NCI-H526 (cell line): ENCODE measurements at regions not wholly inside any gene's neighbourhood (a gene's known extent, or its start where the extent isn't known, plus 50 kb on each side); places are given as distances from the start of the nearest gene placed in this dataset.
"Not testable (repeated sequence)": the region's sequence is repeated elsewhere in the genome, so short reads cannot be mapped to it uniquely, and the experiment has no call there.

ENCODE experiments used
- DNase-seq, 2 experiments: peaks; one replicate each; lab custom pipeline; 2025; lab: John Stamatoyannopoulos, UW

GRCh38 chr9:117649126-117649525 is 55.1 kb upstream of the TLR4 start:
- DNase-seq: no peak

GRCh38 chr9:117644932-117645636 is 59.1 kb upstream of the TLR4 start:
- no peak for DNase-seq

- DNase-seq: peak; percentile 14 to 64
Measured at GRCh38 chr9:117644133-117644931, 59.9 kb upstream of the TLR4 start.

- no peak for DNase-seq
Measured at GRCh38 chr9:117643288-117643654, 60.9 kb upstream of the TLR4 start.

- DNase-seq: not testable (repeated sequence)
Measured at GRCh38 chr9:117642571-117643287, 61.5 kb upstream of the TLR4 start.

GRCh38 chr9:117636681-117637080 is 67.5 kb upstream of the TLR4 start:
- DNase-seq: no peak

GRCh38 chr9:117625154-117625553 is 79.0 kb upstream of the TLR4 start:
- no peak for DNase-seq

- no peak for DNase-seq
Measured at GRCh38 chr9:117624106-117624505, 80.1 kb upstream of the TLR4 start.

GRCh38 chr9:117622347-117622746 is 81.9 kb upstream of the TLR4 start:
- DNase-seq: peak in 1 of 2 experiments; percentile 24

- DNase-seq: no peak
Measured at GRCh38 chr9:117616431-117616831, 87.8 kb upstream of the TLR4 start.

- DNase-seq: no peak
Measured at GRCh38 chr9:117612317-117612716, 91.9 kb upstream of the TLR4 start.

GRCh38 chr9:117597977-117598376 is 106.2 kb upstream of the TLR4 start:
- no peak for DNase-seq

- peak in 1 of 2 experiments; percentile 1 for DNase-seq
Measured at GRCh38 chr9:117596678-117597077, 107.5 kb upstream of the TLR4 start.

GRCh38 chr9:117595650-117596049 is 108.6 kb upstream of the TLR4 start:
- no peak for DNase-seq

GRCh38 chr9:117587263-117587662 is 116.9 kb upstream of the TLR4 start:
- no peak for DNase-seq

GRCh38 chr9:117574099-117574498 is 130.1 kb upstream of the TLR4 start:
- no peak for DNase-seq

- no peak for DNase-seq
Measured at GRCh38 chr9:117564839-117565238, 139.4 kb upstream of the TLR4 start.

- DNase-seq: no peak
Measured at GRCh38 chr9:117561761-117562160, 142.4 kb upstream of the TLR4 start.

- peak; percentile 8 to 54 for DNase-seq
Measured at GRCh38 chr9:117555964-117556629, 141.2 kb upstream of the ASTN2 start.

- DNase-seq: no peak
Measured at GRCh38 chr9:117552811-117553210, 138.0 kb upstream of the ASTN2 start.

- DNase-seq: no peak
Measured at GRCh38 chr9:117551171-117551570, 136.3 kb upstream of the ASTN2 start.

- no peak for DNase-seq
Measured at GRCh38 chr9:117549444-117549843, 134.6 kb upstream of the ASTN2 start.
